ENCODE measurements at regions not wholly inside any gene's neighbourhood (a gene's known extent, or its start where the extent isn't known, plus 50 kb on each side); places are given as distances from the start of the nearest gene placed in this dataset.

GRCh38 chr10:108203905-108204527 is 1039.5 kb upstream of the SORCS1 start:
- TF ChIP-seq POLR2A (IDR thresholded peaks at IDR 0.05): no peak
- TF ChIP-seq EP300 (IDR thresholded peaks at IDR 0.05): no peak
- TF ChIP-seq CTCF (IDR thresholded peaks at IDR 0.05): no peak

Data from upper lobe of left lung (tissue), 4 donors.